H1 (cell line): ENCODE measurements at regions not wholly inside any gene's neighbourhood (a gene's known extent, or its start where the extent isn't known, plus 50 kb on each side); places are given as distances from the start of the nearest gene placed in this dataset.

ENCODE experiments used
- CTCF ChIA-PET: fragments of 300-600 bp; sonication (Branson Sonifier 250); formaldehyde crosslinking; loops from one replicate; lab custom pipeline; 2021; ENCODE audit not compliant: partially characterized antibody; lab: Charles Lee
- POLR2A ChIA-PET: fragments of 300-600 bp; sonication (Branson Sonifier 250); formaldehyde crosslinking; loops from one replicate; lab custom pipeline; 2021; ENCODE audit warnings: inconsistent platforms; ENCODE audit not compliant: partially characterized antibody; lab: Charles Lee
- DNase-seq, 2 experiments: peaks; one replicate each; pipeline versions ENCODE4 v3.0.0 to v3.0.0-alpha.2; 2010 to 2022; ENCODE audit warnings: low spot score in 2 of 2, low read depth in 1 of 2, mixed read lengths in 1 of 2
- FAIRE-seq: peaks from 2 replicates; lab custom pipeline; 2011; peaks lifted over from hg19 to GRCh38; lab: Jason Lieb, UNC
- H2AFZ ChIP-seq: 2 replicates; pipeline ENCODE4 v1.8.1; 2012; ENCODE audit warnings: low read length, inconsistent platforms
- H2AK5ac ChIP-seq: 2 replicates; pipeline ENCODE4 v1.6.1; 2013; ENCODE audit warnings: low read depth, low read length
- H2BK120ac ChIP-seq: replicated peaks from 2 replicates; pipeline ENCODE3; 2013; ENCODE audit warnings: low read depth, low read length, inconsistent platforms
- H2BK12ac ChIP-seq: 2 replicates; pipeline ENCODE4 v1.6.1; 2013; ENCODE audit warnings: low read depth, low read length
- H2BK15ac ChIP-seq: 2 replicates; pipeline ENCODE4 v1.6.1; 2013; ENCODE audit warnings: low read length
- H2BK20ac ChIP-seq: 2 replicates; pipeline ENCODE4 v1.6.1; 2013; ENCODE audit warnings: low read length
- H2BK5ac ChIP-seq: 2 replicates; pipeline ENCODE4 v1.6.1; 2013; ENCODE audit warnings: low read depth, low read length
- H3K14ac ChIP-seq: 2 replicates; pipeline ENCODE4 v1.6.1; 2013; ENCODE audit warnings: inconsistent platforms; ENCODE audit not compliant: insufficient read length
- H3K18ac ChIP-seq: 2 replicates; pipeline ENCODE4 v1.6.1; 2013; ENCODE audit warnings: low read length; ENCODE audit errors: extremely low read depth
- H3K23ac ChIP-seq: 2 replicates; pipeline ENCODE4 v1.6.1; 2013; ENCODE audit warnings: inconsistent platforms; ENCODE audit not compliant: insufficient read length
- H3K23me2 ChIP-seq: 2 replicates; pipeline ENCODE4 v1.6.1; 2013; ENCODE audit warnings: low read depth, low read length
- H3K27ac ChIP-seq: 2 replicates; pipeline ENCODE4 v1.6.1; 2011; ENCODE audit warnings: low read depth, low read length, inconsistent platforms
- H3K27me3 ChIP-seq, 4 experiments: replicated peaks in 1 of 4; 1 replicate in 1 of 4; 2 replicates in 3 of 4; pipeline versions ENCODE4 v1.6.1 to v1.8.1; 2011 to 2013; ENCODE audit warnings: low read length in 3 of 4, mild to moderate bottlenecking in 3 of 4, inconsistent platforms in 2 of 4, mixed read lengths in 2 of 4, moderate library complexity in 1 of 4; ENCODE audit not compliant: control insufficient read depth in 3 of 4, insufficient read depth in 3 of 4; ENCODE audit errors: extremely low read depth in 1 of 4
- H3K36me3 ChIP-seq, 4 experiments: 2 replicates each; pipeline versions ENCODE4 v1.6.1 to v1.8.1; 2011 to 2013; ENCODE audit warnings: mild to moderate bottlenecking in 4 of 4, low read length in 3 of 4, moderate library complexity in 2 of 4, control low read depth in 1 of 4, inconsistent platforms in 1 of 4; ENCODE audit not compliant: insufficient read depth in 4 of 4, control insufficient read depth in 2 of 4
- H3K4ac ChIP-seq: replicated peaks from 2 replicates; pipeline ENCODE3; 2013; ENCODE audit warnings: low read length, low read depth, mixed read lengths, inconsistent platforms; ENCODE audit not compliant: insufficient read length
- H3K4me1 ChIP-seq, 4 experiments: replicated peaks in 1 of 4; 1 replicate in 1 of 4; 2 replicates in 3 of 4; pipeline versions ENCODE4 v1.6.1 to v1.8.1; 2011 to 2013; ENCODE audit warnings: low read length in 3 of 4, inconsistent platforms in 2 of 4, mixed read lengths in 1 of 4; ENCODE audit not compliant: insufficient read depth in 4 of 4, control insufficient read depth in 3 of 4
- H3K4me2 ChIP-seq, 2 experiments: 2 replicates each; pipeline versions ENCODE4 v1.6.1 to v1.8.1; 2011 to 2013; ENCODE audit warnings: low read depth in 2 of 2, low read length in 2 of 2, control low read depth in 1 of 2, inconsistent platforms in 1 of 2, mild to moderate bottlenecking in 1 of 2; ENCODE audit not compliant: insufficient read depth in 1 of 2
- H3K4me3 ChIP-seq, 4 experiments: fragments of 200-600, 300-600 bp in 1 of 4; sonication (generic), shearing (Covaris generic), sonication (Bioruptor Twin) in 1 of 4; 2 replicates each; pipeline versions ENCODE4 v1.5.1 to v1.8.1; 2011 to 2016; ENCODE audit warnings: low read length in 4 of 4, low read depth in 3 of 4, control low read depth in 2 of 4, inconsistent platforms in 2 of 4, mild to moderate bottlenecking in 2 of 4, mixed read lengths in 1 of 4, moderate library complexity in 1 of 4; ENCODE audit not compliant: insufficient read depth in 2 of 4; ENCODE audit errors: extremely low read depth in 1 of 4
- H3K56ac ChIP-seq: replicated peaks from 2 replicates; pipeline ENCODE3; 2013; ENCODE audit warnings: low read depth, mild to moderate bottlenecking, mixed read lengths, low read length, inconsistent platforms; ENCODE audit not compliant: insufficient read length
- H3K79me1 ChIP-seq: 2 replicates; pipeline ENCODE4 v1.6.1; 2013; ENCODE audit warnings: low read depth, low read length, control low read depth
- H3K79me2 ChIP-seq, 2 experiments: 2 replicates each; pipeline versions ENCODE4 v1.6.1 to v1.8.1; 2012 to 2013; ENCODE audit warnings: low read length in 2 of 2, mild to moderate bottlenecking in 2 of 2, inconsistent platforms in 1 of 2; ENCODE audit not compliant: insufficient read depth in 2 of 2, control insufficient read depth in 1 of 2
- H3K9ac ChIP-seq, 4 experiments: replicated peaks in 1 of 4; 1 replicate in 1 of 4; 2 replicates in 3 of 4; pipeline versions ENCODE4 v1.6.1 to v1.8.1; 2011 to 2013; ENCODE audit warnings: low read depth in 3 of 4, low read length in 3 of 4, control low read depth in 2 of 4, mild to moderate bottlenecking in 2 of 4, moderate library complexity in 2 of 4, inconsistent platforms in 1 of 4; ENCODE audit errors: extremely low read depth in 1 of 4
- H3K9me3 ChIP-seq, 2 experiments: 2 replicates each; pipeline versions ENCODE4 v1.6.1 to v1.8.1; 2012 to 2013; ENCODE audit warnings: mild to moderate bottlenecking in 2 of 2, moderate library complexity in 2 of 2, control low read depth in 1 of 2, inconsistent platforms in 1 of 2, low read depth in 1 of 2, low read length in 1 of 2, mixed read lengths in 1 of 2; ENCODE audit not compliant: insufficient read depth in 2 of 2
- H4K20me1 ChIP-seq, 2 experiments: replicated peaks in 1 of 2; 2 replicates each; pipeline versions ENCODE3 to v1.8.1; 2011 to 2013; ENCODE audit warnings: inconsistent platforms in 2 of 2, low read length in 2 of 2, mild to moderate bottlenecking in 1 of 2; ENCODE audit not compliant: insufficient read depth in 2 of 2, control insufficient read depth in 1 of 2
- H4K5ac ChIP-seq: 2 replicates; pipeline ENCODE4 v1.6.1; 2013; ENCODE audit warnings: low read length, low read depth, mixed read lengths, inconsistent platforms; ENCODE audit not compliant: insufficient read length
- H4K8ac ChIP-seq: 2 replicates; pipeline ENCODE4 v1.8.0; 2013; ENCODE audit warnings: mild to moderate bottlenecking, moderate library complexity, low read length, inconsistent platforms; ENCODE audit not compliant: insufficient read depth; ENCODE audit errors: extremely low read depth
- H4K91ac ChIP-seq: replicated peaks from 2 replicates; pipeline ENCODE3; 2013; ENCODE audit warnings: low read length, mixed read lengths, inconsistent platforms; ENCODE audit not compliant: insufficient read length
- ATF3 ChIP-seq: IDR thresholded peaks from 2 replicates; pipeline ENCODE4 v1.6.1; 2011; ENCODE audit warnings: low read depth, mild to moderate bottlenecking, low read length; ENCODE audit not compliant: insufficient read depth
- CTBP2 ChIP-seq: IDR thresholded peaks from 2 replicates; pipeline ENCODE4 v1.7.0; 2011; ENCODE audit warnings: borderline replicate concordance, mild to moderate bottlenecking, moderate library complexity, mixed read lengths, low read length; ENCODE audit not compliant: insufficient read depth, insufficient read length
- EGR1 ChIP-seq: IDR thresholded peaks from 2 replicates; pipeline ENCODE4 v1.6.1; 2011; ENCODE audit warnings: low read depth, low read length, borderline replicate concordance
- EZH2 ChIP-seq: fragments of 200-600 bp; sonication (generic); IDR thresholded peaks from 2 replicates; pipeline ENCODE4 v1.7.1; 2012; ENCODE audit warnings: low read depth, mild to moderate bottlenecking, moderate library complexity, low read length, inconsistent platforms; ENCODE audit not compliant: severe bottlenecking
- KDM1A ChIP-seq: fragments of 200-600, 300-600 bp; sonication (generic); IDR thresholded peaks from 2 replicates; pipeline ENCODE4 v1.7.1; 2016; ENCODE audit warnings: mild to moderate bottlenecking, low read length, borderline replicate concordance
- MAFK ChIP-seq: IDR thresholded peaks from 2 replicates; pipeline ENCODE4 v1.6.1; 2012; ENCODE audit warnings: low read depth, mild to moderate bottlenecking, improper control_type of control experiment, low read length
- NRF1 ChIP-seq: IDR thresholded peaks from 2 replicates; pipeline ENCODE4 v1.6.1; 2011; ENCODE audit warnings: mild to moderate bottlenecking, low read depth, low read length, improper control_type of control experiment
- POLR2A ChIP-seq, 2 experiments: IDR thresholded peaks; 1 replicate in 1 of 2; 2 replicates in 1 of 2; pipeline ENCODE4 v1.6.1; 2011; ENCODE audit warnings: low read depth in 2 of 2, low read length in 2 of 2, mild to moderate bottlenecking in 2 of 2; ENCODE audit errors: control extremely low read depth in 1 of 2
- POU5F1 ChIP-seq: IDR thresholded peaks from 2 replicates; pipeline ENCODE4 v1.6.1; 2011; ENCODE audit warnings: low read depth, mild to moderate bottlenecking, low read length, moderate library complexity
- RFX5 ChIP-seq: IDR thresholded peaks from 2 replicates; pipeline ENCODE4 v1.6.1; 2011; ENCODE audit warnings: low read depth, low read length, improper control_type of control experiment, borderline replicate concordance
- RNF2 ChIP-seq: fragments of 200-900, 300-1000 bp; sonication (generic); IDR thresholded peaks from 2 replicates; pipeline ENCODE4 v1.7.1; 2016; ENCODE audit warnings: borderline replicate concordance, low read depth, mild to moderate bottlenecking, antibody characterized with exemption, low read length; ENCODE audit not compliant: poor library complexity, severe bottlenecking; ENCODE audit errors: missing control alignments
- RXRA ChIP-seq: IDR thresholded peaks from 2 replicates; pipeline ENCODE4 v1.6.1; 2011; ENCODE audit warnings: low read depth, mild to moderate bottlenecking, low read length, moderate library complexity; ENCODE audit not compliant: insufficient read depth
- WGBS, 2 experiments: shearing (Covaris generic) in 1 of 2; methylation state at CpG; one replicate each; pipeline versions ENCODE4 v1.1.6 to v1.1.7; 2013 to 2015; ENCODE audit warnings: low lambda C conversion rate in 2 of 2, mixed read lengths in 2 of 2, inconsistent platforms in 1 of 2, low coverage in 1 of 2, missing lambda C conversion rate in 1 of 2; ENCODE audit not compliant: insufficient replicate concordance in 2 of 2, insufficient coverage in 1 of 2, insufficient read length in 1 of 2; ENCODE audit errors: extremely low coverage in 1 of 2, missing lambda C conversion rate in 1 of 2; 5-methylcytosine and 5-hydroxymethylcytosine counted together

- Histone ChIP-seq H2BK15ac (no peak overlapping the region), H4K91ac (no peak overlapping the region), H3K9ac (no peak overlapping the region), H3K79me1 (no peaks in the 10 kb centered on the region), H3K36me3 (no peaks in the 10 kb centered on the region), H4K20me1 (no peaks in the 10 kb centered on the region), H4K5ac (no peak overlapping the region), H2BK20ac (no peak overlapping the region), H2BK5ac (no peak overlapping the region), H4K8ac (no peak overlapping the region), H3K56ac (no peak overlapping the region), H2AK5ac (no peak overlapping the region), H3K18ac (no peak overlapping the region), H3K79me2 (no peaks in the 10 kb centered on the region), H2AFZ (no peak overlapping the region), H3K4me2 (no peak overlapping the region), H2BK120ac (no peak overlapping the region), H3K4me1 (peaks cover 0 to 4% (median 2%) of the 10 kb centered on the region in 4 experiments; a peak in 2 of 7 replicates), H3K27ac (no peak overlapping the region), H3K27me3 (no peaks in the 10 kb centered on the region), H2BK12ac (no peak overlapping the region), H3K14ac (no peak overlapping the region), H3K4me3 (no peak overlapping the region), H3K23ac (no peak overlapping the region), H3K4ac (no peak overlapping the region), H3K9me3 (no peaks in the 10 kb centered on the region), H3K23me2 (no peaks in the 10 kb centered on the region)
- CTCF ChIA-PET: interaction anchor here (0.7 to 2.1 kb wide), 10 partner anchors 9 to 163 kb away, joined by 3 to 5 read pairs (median 3); no protein-coding TSS in a partner anchor
- WGBS, 2 experiments: 77% methylated on average over 5 of the region's 5 CpGs; no CpG with 5 or more reads in 1 of the 2 experiments
- POLR2A ChIA-PET: no interaction called here
- no peak for DNase-seq
- no peak for FAIRE-seq
- no peak for TF ChIP-seq CTBP2
- no peak for TF ChIP-seq EGR1
- TF ChIP-seq POU5F1: no peak
- TF ChIP-seq POLR2A (IDR thresholded peaks at IDR 0.05; ENCODE audit: control extremely low read depth in 1 of 2, low read depth in 2 of 2, low read length in 2 of 2): no peak
- TF ChIP-seq RNF2: no peak
- no peak for TF ChIP-seq EZH2
- TF ChIP-seq ATF3: no peak
- TF ChIP-seq KDM1A: no peak
- no peak for TF ChIP-seq NRF1
- TF ChIP-seq MAFK: no peak
- TF ChIP-seq RFX5: no peak
- TF ChIP-seq RXRA: no peak
Measured at GRCh38 chr1:57520743-57521515, 97.1 kb upstream of the DAB1 start.
